Activated T-cell treated with anti-CD3 and anti-CD28 coated beads, Interleukin-2, amount 50 U/mL, for 48 hours (primary cell): ENCODE measurements at regions not wholly inside any gene's neighbourhood (a gene's known extent, or its start where the extent isn't known, plus 50 kb on each side); places are given as distances from the start of the nearest gene placed in this dataset.
"Not testable (repeated sequence)": the region's sequence is repeated elsewhere in the genome, so short reads cannot be mapped to it uniquely, and the experiment has no call there.

Experiments used
- DNase-seq, 2 experiments: peaks; one replicate each; pipeline ENCODE4 v3.0.0-alpha.2; 2020

GRCh38 chr17:27365329-27365945 is 71.5 kb downstream of the WSB1 start:
- not testable (repeated sequence) for DNase-seq

- no peak for DNase-seq
Measured at GRCh38 chr17:27366437-27366836, 72.5 kb downstream of the WSB1 start.

DNA sequence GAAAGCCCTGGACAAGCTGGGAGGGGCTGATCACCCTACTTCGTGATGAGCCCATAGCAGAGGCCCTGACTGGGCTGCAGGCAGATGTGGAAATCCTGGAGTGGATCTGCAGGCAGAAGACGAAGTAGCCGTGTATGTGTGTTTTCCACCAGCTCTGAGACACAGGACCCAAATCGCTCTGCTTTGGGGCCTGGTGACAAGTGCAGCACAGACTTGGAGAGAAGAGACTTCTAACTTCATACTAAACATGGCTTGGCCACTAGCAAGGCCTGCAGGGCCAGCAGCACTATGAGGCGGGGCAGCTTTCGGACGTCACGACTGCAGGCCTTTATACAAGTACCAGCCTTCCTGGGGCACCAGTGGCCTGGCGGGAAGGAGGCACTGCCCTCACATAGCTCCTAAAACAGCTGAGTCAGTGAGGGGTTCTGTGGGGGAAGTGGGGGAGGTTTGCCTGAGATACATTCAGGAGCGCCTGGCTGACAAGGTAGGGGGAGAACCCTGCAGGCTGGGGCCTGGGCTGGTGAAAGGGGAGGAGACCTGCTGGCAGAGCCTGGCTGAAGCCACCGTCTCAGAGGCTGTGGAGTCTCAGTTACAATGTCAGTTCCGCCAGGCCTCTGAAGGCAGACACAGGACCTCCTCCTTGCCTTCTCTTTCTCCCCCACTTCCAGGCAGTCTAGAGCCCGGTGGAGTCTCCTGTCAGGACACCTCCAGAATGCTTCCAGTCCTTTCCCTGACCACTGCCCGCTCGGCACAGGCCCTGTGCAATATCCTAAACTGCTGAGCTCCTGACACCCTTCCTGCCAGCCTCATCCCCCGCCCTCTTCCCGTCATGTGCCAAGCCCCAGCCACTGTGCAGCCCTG is 73.4 kb downstream of the WSB1 start:
- no peak for DNase-seq

- no peak for DNase-seq
Measured at GRCh38 chr17:27368151-27368795, 74.4 kb downstream of the WSB1 start.

GRCh38 chr17:27368980-27369379 is 75.1 kb downstream of the WSB1 start:
- DNase-seq: no peak

DNA sequence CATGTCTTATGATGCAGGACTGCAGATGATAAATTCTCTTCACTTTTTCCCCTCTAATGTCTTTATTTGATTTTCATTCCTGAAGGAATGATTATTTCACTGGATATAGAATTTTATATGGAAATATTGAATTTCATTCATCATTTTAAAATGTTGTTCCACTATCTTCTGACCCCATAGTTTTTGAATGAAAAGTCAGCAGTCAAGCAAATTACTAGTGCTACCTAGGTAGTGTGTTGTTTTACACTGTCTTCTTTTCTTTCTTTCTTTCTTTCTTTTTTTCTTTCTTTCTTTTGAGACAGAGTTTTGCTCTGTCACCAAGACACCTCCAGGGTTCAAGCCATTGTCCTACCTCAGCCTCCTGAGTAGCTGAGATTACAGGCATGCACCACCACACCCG is 76.9 kb downstream of the WSB1 start:
- DNase-seq: no peak

DNA sequence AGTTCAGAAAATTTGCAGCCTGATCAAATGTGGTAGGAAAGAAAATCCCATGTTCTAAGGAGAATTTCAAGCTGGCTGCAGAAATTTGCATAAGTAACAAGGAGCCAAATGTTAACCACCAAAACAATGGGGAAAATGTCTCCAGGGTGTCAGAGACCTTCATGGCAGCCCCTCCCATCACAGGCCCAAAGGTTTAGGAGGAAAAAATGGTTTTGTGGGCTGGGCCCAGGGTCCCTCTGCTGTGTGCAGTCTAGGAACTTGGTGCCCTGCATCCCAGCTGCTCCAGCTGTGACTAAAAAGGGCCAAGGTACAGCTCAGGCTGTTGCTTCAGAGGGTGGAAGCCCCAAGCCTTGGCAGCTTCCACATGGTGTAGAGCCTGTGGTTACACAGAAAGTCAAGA is 79.8 kb downstream of the WSB1 start:
- not testable (repeated sequence) for DNase-seq

DNA sequence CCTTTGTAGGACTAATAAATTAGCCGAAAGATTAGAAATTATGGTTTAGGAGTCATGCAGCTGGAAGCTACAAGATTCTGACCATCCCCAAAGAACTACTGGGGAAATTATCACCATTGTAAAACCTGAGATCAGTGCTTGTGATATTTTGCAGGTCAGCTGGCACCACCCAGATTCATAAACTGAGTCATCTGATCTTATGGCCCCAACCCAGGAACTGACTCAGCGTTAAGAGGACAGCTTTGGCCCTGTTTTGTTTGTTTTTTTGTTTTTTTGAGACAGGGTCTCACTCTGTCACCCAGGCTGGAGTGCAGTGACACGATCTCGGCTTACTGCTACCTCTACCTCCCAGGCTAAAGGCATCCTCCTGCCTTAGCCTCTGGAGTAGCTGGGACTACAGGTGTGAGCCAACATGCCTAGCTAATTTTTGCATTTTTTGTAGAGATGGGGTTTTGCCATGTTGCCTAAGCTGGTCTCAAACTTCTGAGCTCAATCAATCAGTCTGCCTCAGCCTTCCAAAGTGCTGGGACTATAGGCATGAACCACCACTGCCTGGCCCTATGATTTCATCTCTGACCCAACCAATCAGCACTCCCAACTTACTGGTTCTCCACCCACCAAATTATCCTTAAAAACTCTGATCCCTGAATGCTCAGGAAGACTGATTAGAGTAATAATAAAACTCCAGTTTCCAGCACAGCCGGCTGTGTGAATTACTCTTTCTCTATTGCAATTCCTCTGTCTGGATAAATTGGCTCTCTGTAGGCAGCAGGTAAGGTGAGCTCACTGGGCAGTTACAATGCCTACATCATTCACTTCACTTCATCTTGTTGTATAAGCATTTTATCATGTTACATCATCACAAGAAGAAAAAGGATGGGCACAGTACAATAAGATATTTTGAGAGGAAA is 79.4 kb upstream of the KSR1 start:
- no peak for DNase-seq

DNA sequence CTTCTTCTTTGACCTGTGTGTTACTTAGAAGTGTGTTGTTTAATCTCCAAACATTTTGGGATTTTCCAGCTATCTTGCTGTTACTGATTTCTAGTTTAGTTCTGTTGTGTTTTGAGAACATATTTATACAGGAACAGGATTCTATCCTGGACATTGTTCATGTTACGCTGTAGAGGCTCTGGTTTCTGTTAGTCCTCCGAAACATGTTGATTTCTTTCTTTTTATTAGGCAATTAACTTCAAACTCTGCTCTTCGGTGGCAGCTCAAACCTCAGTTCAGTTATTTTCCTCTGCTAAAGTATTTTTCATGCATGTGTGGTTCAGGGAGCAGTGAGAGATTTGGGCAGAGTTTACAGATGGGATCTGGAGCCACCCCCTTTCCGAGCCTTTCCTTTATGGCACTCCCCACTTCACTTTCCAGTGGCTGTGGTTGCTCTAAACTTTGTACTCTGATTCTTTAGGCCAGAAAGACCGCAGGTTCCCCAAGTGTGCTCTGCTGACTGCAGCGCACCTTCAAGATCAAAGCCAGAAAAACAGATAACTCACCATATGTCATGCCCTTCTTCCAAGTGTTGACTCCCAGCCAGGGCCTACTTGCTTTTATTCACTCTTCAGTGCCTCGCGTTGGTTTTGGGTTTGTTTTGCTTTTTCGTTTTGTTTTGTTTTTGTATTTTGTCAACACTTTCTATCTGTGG is 77.6 kb upstream of the KSR1 start:
- no peak for DNase-seq

DNA sequence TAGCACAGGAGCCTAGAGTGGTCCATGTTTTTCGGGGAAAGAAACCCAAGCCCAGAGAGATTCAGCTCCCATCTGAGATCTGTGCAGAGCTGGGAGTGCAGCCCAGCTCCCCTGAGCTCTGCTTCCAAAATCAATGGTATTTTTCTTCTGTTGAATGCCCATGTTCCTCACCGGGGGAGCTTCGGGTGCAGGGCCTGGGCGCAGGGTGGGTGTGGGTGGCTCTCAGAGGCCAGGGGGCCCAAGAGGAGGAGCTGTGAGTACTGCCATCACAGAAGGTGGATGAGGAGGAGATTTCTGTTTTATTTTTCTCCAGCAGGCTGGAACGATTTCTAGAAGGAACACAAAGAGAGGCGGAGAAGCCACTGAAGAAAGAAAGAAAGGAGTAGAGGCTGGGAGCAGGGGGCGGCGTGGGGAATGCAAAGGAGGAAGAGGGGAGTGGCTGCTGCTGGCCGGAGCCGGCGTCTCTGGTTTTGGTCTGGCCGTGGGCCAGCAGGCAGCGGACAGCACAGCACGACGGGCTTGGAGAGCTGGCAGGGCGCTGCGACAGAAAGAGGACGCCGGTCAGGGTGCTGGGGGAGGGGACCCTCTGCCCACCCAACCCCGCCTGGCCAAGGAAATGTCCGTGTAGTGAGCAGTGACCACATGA is 76.2 kb upstream of the KSR1 start:
- DNase-seq: no peak

DNA sequence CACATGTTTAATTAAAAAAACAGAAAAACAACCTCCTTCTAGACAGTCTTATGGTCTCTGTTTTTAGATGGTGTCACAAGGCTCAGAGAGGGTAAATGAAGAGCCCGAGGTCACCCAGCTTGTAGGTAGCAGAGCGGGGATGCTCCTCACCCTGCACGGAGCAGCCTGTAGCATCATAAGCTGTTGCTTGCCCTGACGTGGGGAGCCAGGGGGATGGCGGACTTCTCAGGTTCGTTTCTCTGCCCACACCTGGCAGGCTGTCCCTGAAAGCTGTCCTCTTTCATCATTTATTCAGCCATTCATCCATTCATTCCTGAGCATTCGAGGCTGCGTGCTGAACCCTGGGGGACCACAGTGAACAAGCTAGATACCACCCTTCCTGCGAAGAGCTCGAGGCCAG is 75.7 kb upstream of the KSR1 start:
- no peak for DNase-seq

- peak; percentile 91 to 92 for DNase-seq
Measured at GRCh38 chr17:27381007-27381501, 75.2 kb upstream of the KSR1 start.

DNA sequence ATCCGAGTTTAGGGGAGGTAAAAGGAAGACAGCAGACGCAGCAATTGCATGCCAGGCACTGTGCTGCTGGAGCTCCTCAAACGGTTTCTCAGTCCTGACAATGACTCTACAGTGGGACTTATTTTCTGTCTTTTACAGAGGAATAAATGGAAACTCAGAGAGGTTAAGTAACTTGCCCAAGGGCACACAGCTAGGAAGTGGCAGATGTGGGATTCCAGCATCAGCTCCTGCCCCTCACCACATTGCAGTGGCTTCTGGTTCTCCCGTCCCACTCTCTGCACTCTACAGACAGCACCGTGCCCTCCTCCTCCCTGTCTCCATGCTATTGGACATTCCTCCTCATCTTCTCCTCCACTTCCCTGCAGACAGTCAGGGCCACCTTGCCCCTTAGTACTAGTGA is 74.2 kb upstream of the KSR1 start:
- DNase-seq: no peak

DNA sequence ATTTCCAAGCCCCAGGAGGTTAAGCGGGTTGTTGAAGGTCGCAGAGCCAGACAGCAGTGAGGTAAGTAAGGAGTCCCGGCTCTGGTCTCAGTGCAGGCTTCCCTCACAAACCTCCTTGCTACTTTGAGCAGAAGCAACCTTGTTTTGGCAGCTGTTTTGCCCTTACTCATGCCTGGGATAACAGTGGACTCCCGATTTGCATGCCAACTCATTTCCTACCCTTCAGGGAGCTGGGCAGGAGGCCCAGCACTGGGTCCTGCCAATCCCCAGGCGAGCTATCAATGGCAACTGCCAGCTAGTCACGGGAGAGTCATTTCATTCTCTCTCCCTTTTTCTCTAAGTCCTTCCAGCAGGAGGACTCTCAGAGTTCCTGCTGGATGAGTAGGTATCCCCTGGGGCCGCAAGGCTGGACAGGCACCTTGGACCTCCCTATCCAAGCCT is 72.0 kb upstream of the KSR1 start:
- no peak for DNase-seq

- no peak for DNase-seq
Measured at GRCh38 chr17:27384726-27385125, 71.5 kb upstream of the KSR1 start.

DNA sequence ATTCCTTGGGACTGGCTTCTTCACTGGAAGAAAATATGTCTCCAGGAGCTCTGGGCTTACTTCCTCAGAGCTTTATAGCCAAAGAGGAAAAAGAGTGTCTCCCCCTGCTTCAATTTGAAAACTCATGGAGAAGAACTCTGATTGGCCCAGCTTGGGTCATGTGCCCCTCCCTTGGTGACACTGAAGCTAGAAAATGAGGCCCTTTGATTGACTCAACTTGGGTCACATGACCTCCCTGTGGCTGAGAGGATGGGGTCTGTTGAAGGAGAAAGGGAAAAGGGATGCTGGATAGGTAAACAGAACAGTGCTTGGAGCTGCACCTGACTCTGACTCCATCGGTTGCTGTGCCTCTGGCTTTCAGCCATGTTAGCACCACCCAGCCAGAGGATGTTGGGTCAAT is 70.6 kb upstream of the KSR1 start:
- no peak for DNase-seq

DNA sequence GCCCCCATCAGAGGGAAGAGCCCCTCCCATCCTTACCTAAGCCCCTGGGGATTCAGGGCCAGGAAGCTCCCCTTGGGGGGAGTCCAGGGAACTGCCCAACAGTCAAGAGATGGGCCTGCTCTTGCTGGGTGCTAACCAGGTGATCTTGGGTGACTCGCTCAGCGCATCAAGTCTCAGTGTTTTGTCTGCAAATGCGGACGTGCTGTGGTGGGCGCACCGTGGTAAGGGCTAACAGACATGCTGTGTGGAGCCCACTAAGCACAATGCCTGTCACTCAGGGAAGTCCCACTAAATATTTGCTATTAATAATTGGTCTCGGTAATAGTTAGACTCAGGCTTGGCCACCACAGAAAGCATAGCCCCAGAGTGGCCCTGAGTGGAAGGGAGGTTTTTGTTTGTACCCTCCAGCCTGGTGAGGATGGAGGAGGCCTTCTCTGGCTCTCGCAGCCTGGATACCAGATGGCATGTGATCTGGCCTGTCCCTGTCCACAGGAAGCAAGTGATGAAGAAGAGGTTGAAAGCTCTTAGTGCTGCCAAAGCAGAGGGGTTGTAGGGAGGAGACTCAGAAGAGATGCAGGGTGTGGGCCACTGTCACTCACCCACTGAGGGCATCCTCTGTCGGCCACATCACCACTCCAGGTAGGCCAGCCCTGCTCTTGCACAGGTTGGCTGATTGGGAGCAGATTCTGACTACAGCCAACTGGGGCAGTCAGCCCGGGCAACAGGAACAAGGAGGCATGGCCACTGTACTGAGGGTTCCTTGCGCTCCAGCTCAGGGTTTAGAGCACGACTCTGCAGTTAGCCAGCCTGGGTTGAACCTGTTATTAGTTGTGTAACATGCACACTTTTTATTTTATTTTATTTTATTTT is 69.8 kb upstream of the KSR1 start:
- no peak for DNase-seq

DNA sequence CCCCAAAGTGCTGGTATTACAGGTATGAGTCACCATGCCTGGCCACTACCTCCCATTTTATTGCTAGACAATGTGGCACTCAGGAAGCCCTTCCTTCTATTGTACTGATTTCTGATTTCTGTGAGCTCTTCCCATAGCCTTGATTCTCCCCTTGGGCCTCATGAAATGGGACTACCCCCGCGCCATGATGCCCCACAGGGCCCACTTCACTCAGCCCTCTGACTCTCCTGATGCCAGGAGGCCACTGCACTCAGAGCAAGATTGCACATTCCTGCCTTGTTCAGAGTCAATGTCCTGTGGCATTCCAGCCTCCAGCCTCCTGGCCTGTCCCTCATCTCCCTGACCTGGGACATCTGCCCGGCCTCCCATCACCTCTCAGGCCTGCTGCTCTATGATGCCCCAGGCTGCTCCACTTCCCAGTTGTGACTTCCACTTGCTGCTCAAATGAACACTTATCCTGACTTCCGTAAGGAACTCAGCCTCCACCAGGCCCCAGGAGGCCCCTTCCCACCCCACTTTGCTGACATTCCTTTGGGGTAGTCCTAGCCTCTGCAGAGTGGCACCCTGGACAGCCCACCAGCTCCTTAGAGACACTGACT is 66.6 kb upstream of the KSR1 start:
- DNase-seq: no peak

GRCh38 chr17:27390540-27390939 is 65.7 kb upstream of the KSR1 start:
- no peak for DNase-seq

GRCh38 chr17:27391427-27391826 is 64.8 kb upstream of the KSR1 start:
- DNase-seq: no peak
